ENCODE measurements at regions not wholly inside any gene's neighbourhood (a gene's known extent, or its start where the extent isn't known, plus 50 kb on each side); places are given as distances from the start of the nearest gene placed in this dataset.

DNA sequence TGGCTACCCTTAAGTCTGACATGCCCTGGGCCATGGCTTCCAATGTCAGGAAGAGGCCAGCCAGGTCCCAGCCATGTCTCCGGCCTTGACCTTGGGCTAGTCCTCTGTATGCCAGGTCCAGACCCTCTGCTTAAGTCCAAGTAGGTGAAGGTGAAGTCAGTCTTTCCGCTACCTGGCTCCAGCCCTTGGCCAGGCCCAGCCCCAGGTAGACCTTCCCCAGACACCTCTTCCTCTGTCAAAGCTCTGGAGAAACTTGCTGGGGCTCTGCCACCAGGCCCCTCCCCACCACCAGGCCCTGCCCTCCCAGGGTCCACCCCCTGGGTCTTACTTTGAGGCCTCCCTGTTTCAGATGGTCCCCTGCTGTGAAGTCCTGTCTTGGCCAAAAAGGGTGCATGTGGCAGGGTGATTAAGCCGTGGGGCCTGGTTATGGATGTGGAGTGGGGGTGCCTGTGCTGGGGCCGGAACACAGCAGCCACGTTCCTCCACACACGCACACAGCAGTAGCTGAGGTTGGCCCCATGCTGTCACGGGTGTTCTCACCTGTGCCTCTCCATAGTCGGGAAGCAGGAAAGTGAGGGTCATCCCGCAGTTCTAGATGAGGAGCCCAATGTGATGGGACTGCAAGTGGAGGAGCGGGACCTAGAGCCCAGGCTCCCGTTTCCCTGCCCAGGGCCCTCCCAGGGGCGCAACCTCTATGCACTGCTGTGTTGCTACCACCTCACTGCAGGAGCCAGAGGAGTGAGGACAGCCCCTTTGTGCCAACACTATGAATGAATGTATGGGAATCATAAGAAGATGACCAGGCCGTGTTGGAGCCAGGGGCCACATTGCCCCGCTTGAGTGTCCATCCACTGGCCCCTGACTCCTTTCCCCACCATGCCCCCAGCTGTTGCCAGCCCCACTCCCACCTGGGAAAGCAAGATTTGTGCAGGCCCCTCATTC is 72.2 kb downstream of the LINC01488 start:
- TF ChIP-seq, protein P1, sequence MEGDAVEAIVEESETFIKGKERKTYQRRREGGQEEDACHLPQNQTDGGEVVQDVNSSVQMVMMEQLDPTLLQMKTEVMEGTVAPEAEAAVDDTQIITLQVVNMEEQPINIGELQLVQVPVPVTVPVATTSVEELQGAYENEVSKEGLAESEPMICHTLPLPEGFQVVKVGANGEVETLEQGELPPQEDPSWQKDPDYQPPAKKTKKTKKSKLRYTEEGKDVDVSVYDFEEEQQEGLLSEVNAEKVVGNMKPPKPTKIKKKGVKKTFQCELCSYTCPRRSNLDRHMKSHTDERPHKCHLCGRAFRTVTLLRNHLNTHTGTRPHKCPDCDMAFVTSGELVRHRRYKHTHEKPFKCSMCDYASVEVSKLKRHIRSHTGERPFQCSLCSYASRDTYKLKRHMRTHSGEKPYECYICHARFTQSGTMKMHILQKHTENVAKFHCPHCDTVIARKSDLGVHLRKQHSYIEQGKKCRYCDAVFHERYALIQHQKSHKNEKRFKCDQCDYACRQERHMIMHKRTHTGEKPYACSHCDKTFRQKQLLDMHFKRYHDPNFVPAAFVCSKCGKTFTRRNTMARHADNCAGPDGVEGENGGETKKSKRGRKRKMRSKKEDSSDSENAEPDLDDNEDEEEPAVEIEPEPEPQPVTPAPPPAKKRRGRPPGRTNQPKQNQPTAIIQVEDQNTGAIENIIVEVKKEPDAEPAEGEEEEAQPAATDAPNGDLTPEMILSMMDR (IDR thresholded peaks at IDR 0.05), result no peak
- no peak for TF ChIP-seq POLR2A (IDR thresholded peaks at IDR 0.05)
- no peak for DNase-seq

DNA sequence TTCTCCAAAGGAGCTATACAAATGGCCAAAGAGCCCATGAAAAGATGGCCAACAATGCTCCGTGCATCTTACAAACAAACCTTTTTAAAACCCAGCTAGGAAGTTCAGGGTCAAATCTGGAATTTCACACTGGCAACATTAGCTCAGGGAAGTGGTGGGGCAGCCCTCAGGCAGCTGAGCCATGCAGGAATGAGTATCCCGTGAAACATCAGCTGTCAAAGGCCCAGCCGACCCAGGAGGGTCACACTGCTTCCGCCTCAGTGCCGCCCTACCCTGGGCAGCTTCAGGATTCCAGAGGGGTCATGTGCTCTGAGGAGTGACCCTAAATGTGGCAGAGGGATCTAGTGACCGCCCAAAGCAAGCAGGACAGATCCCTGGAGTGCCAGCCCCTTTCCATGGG is 73.4 kb downstream of the LINC01488 start:
- Histone ChIP-seq H3K9me3 (no peaks in the 10 kb centered on the region), H3K27me3 (no peaks in the 10 kb centered on the region), H3K36me3 (no peaks in the 10 kb centered on the region), H3K4me1 (no peaks in the 10 kb centered on the region), H3K27ac (no peak overlapping the region), H3K4me3 (no peak overlapping the region)
- TF ChIP-seq, protein P1 (IDR thresholded peaks at IDR 0.05), result no peak
- TF ChIP-seq POLR2A (IDR thresholded peaks at IDR 0.05), result no peak
- no peak for DNase-seq
- intact Hi-C loops (cut with DNase I; ENCODE audit: low total_unique reads), result no loop called here

More for the DNA sequence above, 72.2 kb downstream of the LINC01488 start:
- Histone ChIP-seq H3K4me3 (no peak overlapping the region), H3K36me3 (no peaks in the 10 kb centered on the region), H3K4me1 (no peaks in the 10 kb centered on the region), H3K27me3 (no peaks in the 10 kb centered on the region), H3K27ac (no peak overlapping the region), H3K9me3 (no peaks in the 10 kb centered on the region)
- intact Hi-C loops (cut with DNase I; ENCODE audit: low total_unique reads), result no loop called here

DNA sequence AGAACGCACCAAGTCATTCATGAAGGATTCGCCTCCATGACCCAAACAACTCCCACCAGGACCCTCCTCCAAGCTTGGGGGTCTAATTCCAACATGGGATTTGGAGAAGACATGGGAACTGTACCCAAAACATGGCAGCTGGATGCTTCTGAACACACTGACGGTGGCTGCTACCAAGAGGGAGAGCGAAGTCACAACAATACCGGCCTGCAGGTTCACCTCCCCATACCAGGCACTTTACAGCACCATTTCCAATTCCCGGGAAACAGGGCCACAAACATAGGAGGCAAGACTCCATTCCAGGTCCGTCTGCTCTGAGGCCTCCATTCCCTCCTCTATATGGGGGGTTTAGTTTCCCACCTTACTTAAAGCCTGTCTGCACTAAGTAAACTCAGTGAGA is 75.8 kb downstream of the LINC01488 start:
- DNase-seq, result no peak
- H3K9me3 ChIP-seq, result no peaks in the 10 kb centered on the region
- H3K27me3 ChIP-seq, result no peaks in the 10 kb centered on the region
- TF ChIP-seq POLR2A (IDR thresholded peaks at IDR 0.05), result no peak
- TF ChIP-seq, protein P1 (IDR thresholded peaks at IDR 0.05), result no peak
- no peak overlapping the region for H3K27ac ChIP-seq
- no peaks in the 10 kb centered on the region for H3K36me3 ChIP-seq
- intact Hi-C loops (cut with DNase I; ENCODE audit: low total_unique reads), result no loop called here
- no peaks in the 10 kb centered on the region for H3K4me1 ChIP-seq
- H3K4me3 ChIP-seq, result no peak overlapping the region

DNA sequence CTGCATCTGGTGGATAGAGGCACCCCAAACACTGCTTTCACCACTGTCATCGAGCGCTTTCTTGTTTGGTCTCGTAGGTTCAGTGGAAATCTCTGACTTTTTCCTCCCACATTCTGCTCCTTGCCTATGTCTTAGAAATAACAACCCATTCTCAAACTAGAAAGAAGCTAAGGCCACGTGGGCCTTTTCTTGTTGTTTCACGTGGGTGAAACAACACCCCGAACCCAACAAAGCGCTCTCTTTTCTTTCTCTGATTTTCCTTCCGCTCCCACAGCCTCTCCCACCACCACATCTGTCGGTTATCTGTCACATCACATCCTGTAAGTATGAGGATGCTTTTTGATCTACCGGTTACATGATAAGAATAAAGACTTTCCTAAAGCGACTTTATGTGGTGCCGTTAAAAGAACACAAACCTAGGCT is 77.1 kb downstream of the LINC01488 start:
- no peaks in the 10 kb centered on the region for H3K27me3 ChIP-seq
- no peak for DNase-seq
- TF ChIP-seq POLR2A (IDR thresholded peaks at IDR 0.05), result no peak
- TF ChIP-seq, protein P1 (IDR thresholded peaks at IDR 0.05), result no peak
- H3K27ac ChIP-seq, result no peak overlapping the region
- no peak overlapping the region for H3K4me3 ChIP-seq
- no peaks in the 10 kb centered on the region for H3K9me3 ChIP-seq
- H3K4me1 ChIP-seq, result no peaks in the 10 kb centered on the region
- H3K36me3 ChIP-seq, result no peaks in the 10 kb centered on the region
- intact Hi-C loops (cut with DNase I; ENCODE audit: low total_unique reads), result no loop called here

DNA sequence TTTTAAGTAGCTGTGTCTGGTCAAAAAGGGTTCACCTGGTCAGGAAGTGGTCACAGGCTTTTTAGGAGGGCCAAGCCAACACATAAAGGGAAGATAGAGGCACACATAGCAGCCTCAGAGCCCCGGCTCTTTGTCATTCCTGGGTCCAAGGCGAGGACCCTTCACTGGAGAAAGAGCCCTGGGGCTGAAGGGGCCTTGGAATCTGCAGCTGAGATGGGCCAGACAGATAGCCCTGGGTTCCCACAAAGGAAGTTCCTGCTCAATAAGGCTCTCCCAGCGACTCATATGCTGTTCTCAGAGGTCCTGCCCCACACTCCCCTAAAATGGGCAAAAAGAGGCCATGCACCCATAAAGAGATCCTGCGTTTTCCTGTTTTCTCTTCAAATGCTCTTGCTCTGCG is 77.7 kb downstream of the LINC01488 start:
- Histone ChIP-seq H3K27me3 (no peaks in the 10 kb centered on the region), H3K9me3 (no peaks in the 10 kb centered on the region), H3K27ac (no peak overlapping the region), H3K4me1 (no peaks in the 10 kb centered on the region), H3K4me3 (no peak overlapping the region), H3K36me3 (no peaks in the 10 kb centered on the region)
- intact Hi-C loops (cut with DNase I; ENCODE audit: low total_unique reads), result no loop called here
- no peak for DNase-seq
- TF ChIP-seq POLR2A (IDR thresholded peaks at IDR 0.05), result no peak
- TF ChIP-seq, protein P1 (IDR thresholded peaks at IDR 0.05), result no peak
